ENCODE measurements at regions not wholly inside any gene's neighbourhood (a gene's known extent, or its start where the extent isn't known, plus 50 kb on each side); places are given as distances from the start of the nearest gene placed in this dataset.

GRCh38 chr18:72147830-72148229 lies 396.3 kb downstream of the CBLN2 start:
- intact Hi-C loops (cut with DNase I; ENCODE audit: low total_unique reads): no loop called here
- Histone ChIP-seq H3K4me1 (no peaks in the 10 kb centered on the region), H3K36me3 (no peaks in the 10 kb centered on the region)

GRCh38 chr18:72140007-72140406 lies 404.1 kb downstream of the CBLN2 start:
- Histone ChIP-seq H3K27me3 (no peaks in the 10 kb centered on the region), H3K9me3 (no peaks in the 10 kb centered on the region), H3K27ac (no peak overlapping the region), H3K36me3 (no peaks in the 10 kb centered on the region), H3K4me1 (no peaks in the 10 kb centered on the region), H3K4me3 (no peak overlapping the region)
- intact Hi-C loops (cut with DNase I; ENCODE audit: low total_unique reads): no loop called here
- no peak for DNase-seq
- TF ChIP-seq, protein P1, sequence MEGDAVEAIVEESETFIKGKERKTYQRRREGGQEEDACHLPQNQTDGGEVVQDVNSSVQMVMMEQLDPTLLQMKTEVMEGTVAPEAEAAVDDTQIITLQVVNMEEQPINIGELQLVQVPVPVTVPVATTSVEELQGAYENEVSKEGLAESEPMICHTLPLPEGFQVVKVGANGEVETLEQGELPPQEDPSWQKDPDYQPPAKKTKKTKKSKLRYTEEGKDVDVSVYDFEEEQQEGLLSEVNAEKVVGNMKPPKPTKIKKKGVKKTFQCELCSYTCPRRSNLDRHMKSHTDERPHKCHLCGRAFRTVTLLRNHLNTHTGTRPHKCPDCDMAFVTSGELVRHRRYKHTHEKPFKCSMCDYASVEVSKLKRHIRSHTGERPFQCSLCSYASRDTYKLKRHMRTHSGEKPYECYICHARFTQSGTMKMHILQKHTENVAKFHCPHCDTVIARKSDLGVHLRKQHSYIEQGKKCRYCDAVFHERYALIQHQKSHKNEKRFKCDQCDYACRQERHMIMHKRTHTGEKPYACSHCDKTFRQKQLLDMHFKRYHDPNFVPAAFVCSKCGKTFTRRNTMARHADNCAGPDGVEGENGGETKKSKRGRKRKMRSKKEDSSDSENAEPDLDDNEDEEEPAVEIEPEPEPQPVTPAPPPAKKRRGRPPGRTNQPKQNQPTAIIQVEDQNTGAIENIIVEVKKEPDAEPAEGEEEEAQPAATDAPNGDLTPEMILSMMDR (IDR thresholded peaks at IDR 0.05): no peak

More at GRCh38 chr18:72147830-72148229, 396.3 kb downstream of the CBLN2 start:
- no peak overlapping the region for H3K27ac ChIP-seq
- no peak for DNase-seq
- no peak overlapping the region for H3K4me3 ChIP-seq
- TF ChIP-seq, protein P1 (IDR thresholded peaks at IDR 0.05): no peak
- no peaks in the 10 kb centered on the region for H3K9me3 ChIP-seq
- no peaks in the 10 kb centered on the region for H3K27me3 ChIP-seq

GRCh38 chr18:72128649-72129048 lies 415.5 kb downstream of the CBLN2 start:
- H3K4me3 ChIP-seq: no peak overlapping the region

DNA sequence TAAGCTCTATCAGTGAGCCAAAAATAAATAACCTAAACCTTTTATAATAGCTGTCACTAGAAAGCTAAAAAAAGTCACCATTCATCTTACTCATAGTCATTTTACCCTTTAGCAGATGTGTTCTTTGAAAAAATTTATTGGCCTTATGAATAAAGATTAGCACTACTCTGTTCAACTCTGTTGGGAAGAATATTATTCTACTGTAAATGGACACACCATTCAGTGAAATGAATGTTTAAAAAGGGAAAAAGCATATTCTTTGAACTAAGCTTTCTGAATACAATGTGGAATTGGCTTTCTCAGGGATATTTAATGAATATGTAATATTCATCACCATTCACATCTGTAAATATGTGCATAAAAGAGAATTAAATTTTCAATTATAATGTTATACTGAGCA lies 422.0 kb downstream of the CBLN2 start:
- TF ChIP-seq, protein P1 (IDR thresholded peaks at IDR 0.05): no peak
- no peak for DNase-seq
- Histone ChIP-seq H3K36me3 (no peaks in the 10 kb centered on the region), H3K4me1 (no peaks in the 10 kb centered on the region), H3K27me3 (no peaks in the 10 kb centered on the region), H3K4me3 (no peak overlapping the region), H3K27ac (no peak overlapping the region), H3K9me3 (no peaks in the 10 kb centered on the region)
- intact Hi-C loops (cut with DNase I; ENCODE audit: low total_unique reads): no loop called here

More at GRCh38 chr18:72128649-72129048, 415.5 kb downstream of the CBLN2 start:
- TF ChIP-seq, protein P1 (IDR thresholded peaks at IDR 0.05): no peak
- Histone ChIP-seq H3K36me3 (no peaks in the 10 kb centered on the region), H3K27ac (no peak overlapping the region), H3K9me3 (no peaks in the 10 kb centered on the region), H3K4me1 (no peaks in the 10 kb centered on the region), H3K27me3 (no peaks in the 10 kb centered on the region)
- intact Hi-C loops (cut with DNase I; ENCODE audit: low total_unique reads): no loop called here
- no peak for DNase-seq

GRCh38 chr18:72119082-72119481 lies 425.1 kb downstream of the CBLN2 start:
- Histone ChIP-seq H3K27me3 (no peaks in the 10 kb centered on the region), H3K36me3 (no peaks in the 10 kb centered on the region), H3K27ac (no peak overlapping the region), H3K4me1 (no peaks in the 10 kb centered on the region), H3K4me3 (no peak overlapping the region), H3K9me3 (no peaks in the 10 kb centered on the region)
- DNase-seq: no peak
- intact Hi-C loops (cut with DNase I; ENCODE audit: low total_unique reads): no loop called here
- TF ChIP-seq, protein P1 (IDR thresholded peaks at IDR 0.05): no peak

All from tibial artery (tissue), 4 donors.